Occipital lobe (tissue), 1 donor: ENCODE measurements at regions not wholly inside any gene's neighbourhood (a gene's known extent, or its start where the extent isn't known, plus 50 kb on each side); places are given as distances from the start of the nearest gene placed in this dataset.

Source experiments
- DNase-seq: peaks from one replicate; lab custom pipeline; 2025; lab: John Stamatoyannopoulos, UW

DNA sequence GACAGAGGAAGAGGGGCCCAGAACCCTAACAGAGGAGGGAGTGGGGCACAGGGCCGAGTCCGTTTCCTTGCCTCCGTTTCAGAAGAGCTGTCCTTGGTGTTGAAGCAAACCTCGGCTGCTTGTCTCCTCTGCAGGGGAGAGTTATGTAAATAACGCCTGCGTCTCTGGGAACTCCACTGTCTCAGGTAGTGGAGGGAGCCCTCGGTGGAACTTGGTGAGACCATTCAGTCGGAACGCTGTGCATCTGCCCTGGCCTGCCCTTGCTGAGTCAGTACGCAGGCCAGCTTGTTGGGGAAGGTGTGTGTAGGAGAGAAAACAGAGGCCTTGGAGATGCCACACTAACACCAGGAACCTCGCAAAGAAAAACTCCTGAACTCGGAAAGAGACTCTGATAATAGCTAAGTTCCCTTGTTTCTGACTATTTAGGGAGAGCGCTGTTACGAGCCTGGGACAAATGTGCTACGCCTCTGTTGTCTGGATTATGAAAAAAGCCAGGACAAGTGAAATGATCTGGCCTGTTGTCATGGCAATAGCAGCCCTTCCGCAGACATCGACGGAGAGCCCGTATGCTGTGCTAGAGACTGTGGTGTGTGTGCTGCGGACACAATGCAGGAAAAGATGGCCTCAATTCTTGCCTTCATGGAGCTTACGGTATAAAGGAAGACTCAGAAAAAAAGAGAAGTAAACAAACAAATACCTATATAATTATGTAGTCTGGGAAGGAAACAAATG lies 94.6 kb upstream of the AKT3 start:
- DNase-seq, result peak; percentile 23

DNA sequence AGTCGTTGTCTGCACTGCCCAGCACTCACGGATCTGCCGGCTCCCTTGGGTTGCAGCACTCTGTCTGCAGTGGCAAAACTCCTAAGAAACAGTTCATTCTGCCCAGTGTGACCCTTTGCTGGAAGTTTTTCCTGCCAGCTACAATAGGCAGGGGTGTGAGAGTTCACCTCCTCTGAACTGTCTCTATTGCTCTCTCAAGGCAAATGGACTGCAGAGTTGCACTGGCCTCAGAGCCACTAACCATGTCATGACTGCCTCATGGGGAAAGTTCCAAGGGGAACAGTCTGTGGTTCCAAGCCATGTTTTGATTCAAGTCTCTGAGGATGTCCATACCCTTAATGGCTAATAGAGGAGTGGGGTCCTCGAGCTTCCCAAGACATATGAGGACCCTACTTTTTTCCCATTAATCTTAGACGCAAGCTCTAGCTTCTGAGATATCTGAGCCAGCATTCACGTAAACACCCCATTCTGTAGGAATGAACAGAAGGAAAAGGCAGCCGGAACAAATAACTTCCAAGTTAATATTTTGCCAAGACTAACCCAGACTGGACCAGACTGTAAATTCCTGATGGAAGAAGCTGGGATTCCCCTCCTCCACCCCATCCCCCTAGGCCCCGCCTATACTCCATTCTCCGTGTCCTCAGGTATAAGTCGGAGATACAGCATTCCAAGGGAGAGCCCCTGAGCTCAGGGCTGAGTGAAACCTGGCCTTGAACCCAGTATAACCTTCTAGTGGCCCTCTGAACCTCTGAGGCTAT lies 93.8 kb upstream of the AKT3 start:
- no peak for DNase-seq

DNA sequence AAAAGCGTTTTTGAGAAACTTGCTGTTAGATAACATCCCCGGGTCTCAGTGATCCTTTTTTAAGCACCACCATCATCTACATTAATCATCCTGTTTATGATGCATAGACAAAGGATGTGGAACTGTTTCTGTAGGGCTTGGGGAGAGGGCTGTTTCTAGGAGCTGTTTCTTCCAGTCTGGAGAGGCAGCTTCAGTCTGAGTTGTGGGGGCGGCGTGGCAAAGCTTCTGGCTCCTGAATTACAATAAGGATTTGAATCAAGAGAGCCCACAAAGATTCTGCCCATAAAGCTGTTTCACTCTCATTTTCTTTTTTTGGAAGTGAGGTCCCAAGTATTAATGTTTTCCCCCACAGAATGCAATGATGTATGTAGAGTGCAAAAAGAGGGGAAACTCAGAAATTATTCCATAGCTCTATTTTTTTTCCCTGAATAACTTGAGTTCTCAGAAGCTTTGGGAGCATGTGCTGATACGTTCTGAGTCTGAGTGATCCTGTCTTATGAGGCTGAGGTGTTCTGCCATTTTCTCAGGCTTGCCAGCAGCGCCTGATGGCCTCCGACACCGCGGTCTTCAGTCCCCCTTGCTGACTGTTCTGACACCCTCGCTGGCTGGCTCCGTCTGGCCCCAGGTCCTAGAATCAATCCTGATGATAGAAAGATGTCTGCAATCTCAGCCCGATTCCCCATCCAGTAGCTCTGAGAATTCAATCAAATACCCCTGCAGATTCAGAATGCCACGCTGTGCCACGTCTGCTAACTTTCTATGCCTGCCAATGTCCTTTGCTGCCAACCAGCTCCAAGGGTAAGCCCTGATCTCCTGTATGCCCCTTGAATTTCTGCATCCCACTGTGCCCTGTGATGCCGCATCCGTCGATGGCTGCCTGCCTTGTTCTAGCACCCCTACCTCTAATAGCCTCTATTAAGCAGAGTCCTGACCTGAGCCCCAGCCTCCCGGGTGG lies 92.4 kb upstream of the AKT3 start:
- DNase-seq, result peak; percentile 34

DNA sequence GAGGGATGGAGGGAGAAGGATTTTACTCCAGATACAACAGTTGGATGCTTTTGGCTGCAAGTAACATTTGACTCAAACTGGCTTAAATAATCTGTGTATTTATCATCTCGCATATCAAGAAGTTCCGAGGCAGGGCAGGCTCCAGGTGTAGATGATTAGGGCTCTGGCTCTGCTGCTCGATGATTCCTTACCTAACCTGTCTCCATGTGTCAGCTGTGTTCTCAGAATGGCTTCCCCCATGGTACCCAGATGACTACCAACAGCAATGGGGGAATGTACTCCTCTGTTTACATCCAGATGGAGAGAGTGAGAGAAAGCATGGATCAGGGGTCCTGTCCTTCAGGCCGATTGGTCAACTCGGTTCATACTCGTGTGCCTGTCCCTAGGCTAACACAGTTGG lies 90.4 kb upstream of the AKT3 start:
- DNase-seq, result no peak

DNA sequence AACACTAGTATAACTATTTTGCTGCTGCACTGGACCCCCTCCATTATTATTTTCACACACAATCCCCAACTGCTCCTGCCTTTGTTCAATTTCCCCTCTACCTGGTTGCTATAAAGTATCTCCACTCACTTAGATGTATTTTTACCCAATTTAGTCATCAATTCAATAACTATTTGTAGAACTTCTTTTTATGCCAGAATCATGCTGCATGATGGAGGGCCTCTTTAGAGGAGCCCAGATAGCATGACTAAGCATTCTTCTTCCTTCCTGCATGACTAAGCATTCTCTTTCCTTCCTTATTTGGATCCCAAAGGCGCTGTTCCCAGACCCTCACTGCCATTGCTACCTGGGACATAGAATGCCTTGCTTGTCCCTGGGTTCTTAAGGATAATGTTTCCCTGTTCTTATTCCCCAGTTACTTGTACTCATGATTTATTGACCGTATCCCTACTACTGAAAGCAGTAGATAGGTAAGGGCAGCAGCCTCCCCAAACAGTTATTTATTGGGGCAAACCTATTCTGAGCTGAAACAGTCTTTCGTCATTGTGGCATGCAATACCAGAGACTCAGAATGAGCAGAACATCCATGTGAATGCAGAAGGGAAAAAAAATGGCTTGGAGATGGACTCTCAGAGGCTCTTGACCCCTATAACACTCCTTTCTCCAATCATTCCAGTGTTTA lies 89.3 kb upstream of the AKT3 start:
- no peak for DNase-seq

DNA sequence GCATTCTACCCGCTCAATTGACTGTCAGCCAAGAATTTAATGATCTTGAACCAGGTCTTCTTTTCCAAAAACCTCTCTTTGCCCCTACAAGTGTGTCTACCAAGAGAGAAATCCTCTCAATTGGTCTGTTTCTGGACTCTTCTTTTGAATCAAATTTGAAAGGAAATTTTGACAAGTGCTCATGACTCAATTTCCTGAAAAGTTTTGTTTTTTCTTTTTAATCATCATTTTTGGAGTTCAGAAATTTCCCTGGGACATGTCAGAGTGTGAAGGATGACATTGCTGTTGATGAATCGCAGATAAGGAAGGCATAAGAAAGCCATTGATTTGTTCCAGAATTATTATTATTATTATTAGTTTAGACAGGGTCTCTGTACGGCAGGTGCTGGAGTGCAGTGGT lies 88.2 kb upstream of the AKT3 start:
- DNase-seq, result no peak

DNA sequence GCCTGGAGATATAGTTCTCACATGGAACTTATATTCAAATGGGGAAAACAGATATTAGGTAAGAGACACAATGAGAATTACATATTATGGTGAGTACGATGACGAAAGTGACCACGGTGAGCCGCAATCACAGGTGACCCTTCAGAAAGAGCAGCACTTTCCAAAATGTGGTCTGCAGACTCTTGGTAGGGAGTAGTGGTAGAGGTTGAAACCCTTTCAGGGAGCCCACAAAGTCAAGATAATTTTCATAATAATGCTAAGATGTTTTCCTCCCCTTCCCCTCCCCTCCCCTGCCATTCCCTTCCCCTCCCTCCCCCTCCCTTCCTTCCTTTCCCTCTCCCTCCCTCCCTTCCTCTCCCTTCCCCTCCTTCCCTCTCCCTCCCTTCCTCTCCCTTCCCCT lies 83.5 kb upstream of the AKT3 start:
- no peak for DNase-seq

DNA sequence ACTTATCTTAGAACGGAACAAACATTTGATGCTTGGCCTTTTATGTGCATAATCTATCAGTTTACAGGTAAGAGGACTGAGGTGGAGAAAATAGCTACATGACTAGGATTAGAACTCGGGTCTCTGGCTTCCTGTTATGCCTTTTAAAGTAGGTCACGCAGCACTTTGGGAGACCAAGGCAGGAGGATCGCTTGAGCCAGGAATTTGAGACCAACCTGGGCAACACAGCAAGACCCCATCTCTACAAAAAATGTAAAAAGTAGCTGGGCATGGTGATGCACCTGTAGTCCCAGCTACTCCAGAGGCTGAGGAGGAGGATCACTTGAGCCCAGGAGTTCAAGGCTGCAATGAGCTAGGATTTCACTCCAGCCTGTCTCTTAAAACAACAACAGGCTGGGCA lies 81.9 kb upstream of the AKT3 start:
- no peak for DNase-seq

DNA sequence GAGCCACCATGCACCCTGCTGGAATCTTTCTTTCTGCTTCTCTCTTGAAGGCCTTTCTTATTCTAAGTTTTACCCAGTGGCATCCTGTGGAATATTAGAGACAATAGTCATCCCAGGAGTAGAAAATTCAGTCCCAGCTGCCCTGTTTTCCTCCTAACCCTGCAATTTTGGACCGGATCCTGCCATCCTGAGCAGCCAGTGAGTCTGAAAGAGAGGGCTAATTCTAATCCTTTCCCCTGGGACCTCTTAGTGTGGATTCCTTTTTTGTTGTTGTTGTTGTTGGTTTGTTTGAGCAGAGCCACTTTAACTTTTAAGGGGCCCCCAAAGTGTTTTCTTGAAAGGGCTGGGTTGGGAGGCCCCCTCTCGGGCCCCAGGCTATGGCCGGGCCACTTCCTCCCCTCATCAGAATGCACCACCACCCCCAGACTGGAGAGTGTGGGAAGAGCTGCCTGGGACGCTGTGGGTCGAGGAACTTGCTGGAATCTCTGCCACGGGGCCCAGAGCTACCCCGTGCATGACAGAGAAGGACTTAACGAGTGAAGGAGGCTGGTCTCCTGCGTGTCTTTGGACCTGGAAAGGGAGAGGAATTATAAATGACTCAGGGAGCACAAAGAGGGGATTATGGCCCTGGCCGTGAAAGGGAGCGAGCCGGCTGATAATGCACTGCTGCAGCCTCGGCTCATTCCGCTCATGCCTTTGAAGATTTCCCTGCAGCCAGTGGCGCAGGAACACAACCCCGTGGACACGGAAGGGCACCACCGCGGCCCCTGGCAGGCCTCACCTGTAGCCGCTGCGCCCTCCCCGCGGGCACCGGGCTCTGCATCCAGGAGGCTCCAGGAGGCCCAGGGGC lies 81.0 kb upstream of the AKT3 start:
- no peak for DNase-seq

DNA sequence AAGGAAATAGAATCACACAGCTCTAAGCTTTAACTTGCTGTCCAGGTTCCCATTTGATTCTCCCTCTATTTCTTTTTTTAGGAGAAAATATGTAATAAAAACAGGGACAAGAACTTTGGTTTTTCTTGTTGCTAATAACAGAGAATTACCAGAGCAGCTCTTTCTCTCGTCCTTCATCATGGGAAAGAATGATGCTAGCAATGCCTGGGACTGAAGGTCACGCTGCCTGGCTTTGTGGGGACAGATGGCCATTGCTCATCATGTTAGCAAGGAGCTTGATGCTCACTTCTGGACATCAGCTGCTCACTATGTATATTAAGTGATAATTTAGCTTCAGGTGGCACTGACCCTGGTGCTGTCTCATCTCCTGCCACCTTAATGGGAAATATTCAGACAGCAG lies 77.3 kb upstream of the AKT3 start:
- DNase-seq, result no peak

DNA sequence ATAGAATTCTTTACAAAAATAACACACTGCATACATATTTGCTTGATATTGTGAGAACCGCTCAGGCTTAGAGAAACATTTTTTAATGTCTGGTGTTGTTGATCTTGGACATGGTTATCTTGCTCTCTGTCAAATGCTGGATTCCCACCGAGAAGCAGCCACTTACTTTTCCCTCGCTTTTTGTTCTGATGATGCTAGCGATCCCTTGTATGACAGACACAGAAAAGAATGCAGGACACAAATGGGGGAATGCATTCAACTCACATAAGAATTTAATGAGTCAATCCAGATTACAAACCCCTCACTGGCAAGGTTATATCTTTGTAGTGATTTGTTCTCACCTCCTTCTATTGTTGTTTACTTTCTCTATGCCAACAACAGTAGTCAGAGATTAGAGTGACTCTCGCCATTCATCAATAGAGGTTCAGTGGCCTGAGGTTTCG lies 76.8 kb upstream of the AKT3 start:
- no peak for DNase-seq

DNA sequence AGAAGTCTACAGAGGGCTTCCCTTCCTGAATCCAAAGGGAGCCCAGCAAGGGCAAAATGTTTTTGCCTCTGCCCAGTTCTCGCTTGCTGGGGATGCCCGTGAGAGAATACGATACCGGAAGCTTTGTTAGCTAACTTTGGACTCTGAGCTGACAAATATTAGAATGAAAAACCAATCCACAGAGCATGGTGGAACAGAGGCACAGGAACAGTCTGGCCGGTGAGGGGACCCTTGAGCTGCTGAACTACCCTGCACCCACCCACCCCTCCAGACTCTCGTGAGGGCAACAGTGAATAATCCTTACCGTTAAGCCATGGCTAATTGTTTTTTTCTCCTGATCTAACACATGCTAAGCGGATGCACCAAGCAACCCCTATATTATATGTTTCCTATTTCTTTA lies 76.3 kb upstream of the AKT3 start:
- DNase-seq, result no peak

DNA sequence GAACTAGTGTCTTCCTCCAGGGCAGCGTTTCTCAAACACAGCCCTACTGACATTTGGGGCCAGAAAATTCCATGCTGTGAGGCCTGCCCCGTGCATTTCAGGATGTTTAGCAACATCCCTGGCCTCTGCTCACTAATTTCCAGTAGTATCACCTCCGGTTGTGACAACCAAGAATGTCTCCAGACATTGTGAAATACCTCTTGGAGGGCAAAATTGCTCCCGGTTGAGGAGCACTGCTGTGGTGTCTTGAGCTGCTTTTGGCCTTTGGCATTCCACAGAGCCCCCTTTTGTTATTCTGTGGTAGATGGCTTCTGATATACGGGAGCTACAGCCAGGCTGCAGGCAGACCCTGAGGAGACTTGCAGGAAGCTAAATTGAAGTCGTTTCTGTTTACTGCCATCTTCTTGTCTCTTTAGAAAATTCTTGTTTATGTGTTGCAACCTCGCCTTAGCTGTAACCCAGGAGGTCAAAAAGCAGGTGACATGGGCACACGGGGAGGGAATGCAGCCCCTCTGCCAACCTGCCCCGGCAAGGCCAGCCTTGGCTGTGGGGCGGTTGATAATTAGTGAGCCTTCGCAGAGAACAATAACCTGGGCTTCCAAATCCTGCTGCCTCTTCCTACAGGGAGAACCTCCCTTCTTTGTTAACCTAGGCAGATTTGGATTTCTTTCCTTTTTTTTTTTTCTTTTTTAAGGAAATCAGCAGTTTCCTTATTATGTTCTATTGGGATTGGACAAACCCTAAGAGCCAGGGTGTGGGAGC lies 74.7 kb upstream of the AKT3 start:
- no peak for DNase-seq

DNA sequence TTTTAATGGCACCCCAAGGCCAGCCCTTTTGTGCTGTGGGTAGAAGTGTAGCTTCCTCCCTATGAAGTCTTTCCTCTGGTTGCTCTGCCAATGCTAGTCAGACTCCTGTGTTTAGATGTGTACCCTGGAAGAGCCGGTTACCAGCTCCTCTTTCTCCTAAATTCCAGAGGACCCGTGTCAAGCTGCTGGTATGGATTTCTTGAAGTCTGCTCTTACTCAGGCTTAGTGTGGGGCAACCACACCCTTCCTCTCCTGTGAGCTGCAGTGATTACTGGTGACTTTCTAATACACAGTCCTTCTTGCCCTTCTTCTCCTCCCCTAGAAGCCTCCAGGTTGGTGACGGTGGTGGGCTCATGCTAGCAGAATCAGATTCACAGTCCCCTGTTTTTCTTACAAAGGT lies 74.1 kb upstream of the AKT3 start:
- no peak for DNase-seq

DNA sequence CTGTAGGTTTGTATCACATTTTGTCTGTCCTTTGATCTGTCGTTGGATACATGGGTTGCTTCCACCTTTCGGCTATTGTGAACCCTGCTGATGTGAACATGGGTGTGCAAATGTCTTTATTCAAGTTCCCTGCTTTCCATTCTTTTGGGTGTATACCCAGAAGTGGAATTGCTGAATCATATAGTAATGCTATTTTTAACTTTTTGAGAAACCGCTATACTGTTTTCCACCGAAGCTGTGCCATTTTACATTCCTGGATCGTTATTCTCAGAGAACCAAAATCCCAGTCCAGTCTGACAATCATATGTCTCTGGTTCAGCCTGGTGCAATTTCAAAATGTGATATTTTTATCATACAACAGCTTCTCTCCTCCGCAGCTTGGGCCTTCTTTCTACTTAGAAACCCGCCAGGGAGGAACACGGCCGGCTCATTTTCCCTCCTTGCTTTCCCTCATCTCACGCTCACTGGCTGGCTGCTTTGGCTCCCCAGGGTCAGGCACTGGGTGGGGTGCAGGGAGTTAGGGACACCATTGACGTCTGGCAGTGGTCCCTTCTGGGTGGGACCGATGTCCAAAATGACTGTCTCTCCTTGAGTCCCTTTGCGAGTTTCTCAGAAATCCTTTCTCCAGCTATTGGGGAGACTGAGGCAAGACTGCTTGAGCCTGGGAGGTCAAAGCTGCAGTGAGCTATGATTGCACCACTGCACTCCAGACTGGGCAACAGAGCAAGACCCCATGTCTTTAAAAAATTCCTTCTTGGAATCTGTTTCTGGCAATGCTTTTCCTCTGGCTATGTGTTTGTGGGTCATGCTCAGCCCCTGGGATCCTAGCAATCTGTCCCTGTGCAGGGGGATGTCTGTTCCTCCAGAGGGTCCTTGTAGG lies 73.5 kb upstream of the AKT3 start:
- DNase-seq, result no peak

DNA sequence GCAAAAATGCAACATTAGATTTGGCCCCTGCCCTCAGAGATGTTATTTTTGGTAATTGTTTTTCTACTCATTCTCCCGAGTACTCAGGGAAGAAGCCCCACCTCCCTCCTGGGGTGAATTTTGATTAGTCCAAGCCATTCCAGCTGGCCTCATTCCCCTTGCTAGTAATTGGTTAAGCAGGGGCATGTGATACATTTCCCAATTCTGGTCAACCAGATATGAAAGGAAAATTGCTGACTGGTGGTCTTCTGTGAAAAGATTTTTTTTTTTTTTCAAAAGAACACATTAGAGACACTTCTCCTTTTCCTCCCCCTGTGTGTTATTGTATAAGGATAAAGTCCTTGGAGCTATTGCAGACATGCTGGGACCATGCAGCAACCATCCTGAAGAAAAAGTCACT lies 71.1 kb upstream of the AKT3 start:
- DNase-seq, result no peak

DNA sequence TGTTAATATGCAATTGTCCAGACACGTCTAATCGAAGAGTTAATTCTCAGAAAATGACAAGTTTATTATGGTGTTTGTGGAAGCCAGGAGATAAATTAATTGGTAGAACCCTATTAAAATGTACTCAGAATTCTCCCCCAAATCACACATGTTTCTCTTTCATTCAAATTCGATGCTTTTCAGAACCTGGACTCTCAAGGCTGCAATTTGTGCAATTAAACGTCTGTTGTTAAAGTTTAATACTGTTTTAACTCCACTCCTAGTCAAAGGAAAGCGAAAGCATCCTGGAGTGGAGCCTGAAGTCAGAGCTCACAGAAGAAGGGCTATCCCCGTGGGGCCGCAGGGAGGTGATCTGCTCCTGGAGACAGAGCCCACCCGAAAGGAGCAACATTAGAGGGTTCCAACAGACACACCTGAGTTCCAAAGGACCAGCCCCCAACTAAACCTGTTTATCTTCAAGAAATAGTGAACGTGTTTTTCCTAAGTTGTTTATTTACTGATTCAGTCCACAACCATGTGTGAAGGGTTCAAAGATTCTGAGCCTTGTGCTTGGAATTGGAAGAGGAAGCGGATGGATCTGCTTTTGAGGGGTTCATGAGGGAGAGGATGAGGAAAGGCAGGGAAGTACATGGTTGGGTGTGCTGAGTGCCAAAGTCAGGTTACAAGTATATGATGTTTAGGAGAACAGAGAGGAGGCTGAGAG lies 68.0 kb upstream of the AKT3 start:
- DNase-seq, result no peak
